PC-3 (cell line): ENCODE measurements at regions not wholly inside any gene's neighbourhood (a gene's known extent, or its start where the extent isn't known, plus 50 kb on each side); places are given as distances from the start of the nearest gene placed in this dataset.

Experiments
- ATAC-seq: fragments of 200-7000 bp; cut with Tn5 transposase; 2 replicates; pipeline ENCODE4 v1.9.1; 2020; ENCODE audit warnings: mild to moderate bottlenecking, moderate library complexity
- BruUV-seq: library from RNA; stranded (reverse); fragments of 400-500 nt; replicated peaks from 2 replicates; lab custom pipeline; 2021; lab: Mats Ljungman, UMichigan
- CTCF ChIA-PET: fragments of 300-600 bp; sonication (Branson Sonifier 250); formaldehyde crosslinking; loops from one replicate; lab custom pipeline; 2022; ENCODE audit warnings: antibody characterized with exemption; lab: Charles Lee
- POLR2A ChIA-PET: fragments of 300-600 bp; sonication (Branson Sonifier 250); formaldehyde crosslinking; loops from one replicate; lab custom pipeline; 2022; ENCODE audit warnings: antibody characterized with exemption; ENCODE audit not compliant: unreplicated experiment; lab: Charles Lee
- DNase-seq: peaks from one replicate; pipeline ENCODE4 v3.0.0-alpha.2; 2015
- H2AFZ ChIP-seq: fragments of 300-600 bp; sonication (generic); 2 replicates; pipeline ENCODE4 v1.6.0; 2016; ENCODE audit warnings: antibody characterized with exemption, low read length
- H3F3A ChIP-seq: fragments of 300-600 bp; sonication (generic); one replicate; pipeline ENCODE4 v1.6.0; 2017; ENCODE audit warnings: antibody characterized with exemption, low read length, control low read depth, mild to moderate bottlenecking; ENCODE audit not compliant: unreplicated experiment
- H3K27ac ChIP-seq: fragments of 300-600 bp; sonication (generic); 2 replicates; pipeline ENCODE4 v1.5.1; 2016; ENCODE audit warnings: mild to moderate bottlenecking, low read length
- H3K27me3 ChIP-seq: fragments of 300-600 bp; sonication (generic); 2 replicates; pipeline ENCODE4 v1.6.1; 2016; ENCODE audit warnings: low read length, mixed read lengths
- H3K36me3 ChIP-seq: fragments of 300-600 bp; sonication (generic); 2 replicates; pipeline ENCODE4 v1.6.1; 2016; ENCODE audit warnings: low read depth, mixed run types, low read length, mixed read lengths
- H3K4me1 ChIP-seq: fragments of 300-600 bp; sonication (generic); 2 replicates; pipeline ENCODE4 v1.5.1; 2016; ENCODE audit warnings: low read length; ENCODE audit not compliant: insufficient read depth
- H3K4me2 ChIP-seq: fragments of 300-600 bp; sonication (generic); 2 replicates; pipeline ENCODE4 v1.6.0; 2016; ENCODE audit warnings: low read length
- H3K4me3 ChIP-seq: fragments of 300-600 bp; sonication (generic); 2 replicates; pipeline ENCODE4 v1.5.1; 2016; ENCODE audit warnings: mild to moderate bottlenecking, low read length, mixed read lengths
- H3K79me2 ChIP-seq: fragments of 300-600 bp; sonication (generic); 2 replicates; pipeline ENCODE4 v1.6.1; 2017; ENCODE audit warnings: low read length, mixed read lengths
- H3K9ac ChIP-seq: fragments of 300-600 bp; sonication (generic); 2 replicates; pipeline ENCODE4 v1.6.0; 2016; ENCODE audit warnings: mild to moderate bottlenecking, low read length
- H3K9me2 ChIP-seq: fragments of 300-600 bp; sonication (generic); replicated peaks from 2 replicates; pipeline ENCODE4 v1.6.1; 2016; ENCODE audit warnings: mixed run types, low read length, mixed read lengths
- H3K9me3 ChIP-seq: fragments of 300-600 bp; sonication (generic); 2 replicates; pipeline ENCODE4 v1.6.1; 2016; ENCODE audit warnings: low read length, mixed read lengths
- H4K20me1 ChIP-seq: fragments of 300-600 bp; sonication (generic); 2 replicates; pipeline ENCODE4 v1.6.1; 2016; ENCODE audit warnings: low read length, mixed read lengths
- EZH2 ChIP-seq: fragments of 300-600 bp; sonication (generic); IDR thresholded peaks from one replicate; pipeline ENCODE4 v1.6.1; 2017; ENCODE audit warnings: antibody characterized with exemption, mild to moderate bottlenecking, low read length; ENCODE audit not compliant: unreplicated experiment
- EZH2phosphoT487 ChIP-seq: fragments of 300-600 bp; sonication (generic); IDR thresholded peaks from 2 replicates; pipeline ENCODE4 v1.6.1; 2018; ENCODE audit warnings: mild to moderate bottlenecking, antibody characterized with exemption, low read length, borderline replicate concordance
- intact Hi-C: fragments of 100-400 bp; cut with micrococcal nuclease; formaldehyde crosslinking; loops from 2 replicates; pipeline ENCODE4 v1.9.0; 2023
- TF ChIP-seq, protein P1 (sequence below): fragments of 300-600 bp; sonication (generic); conservative IDR thresholded peaks from 2 replicates; pipeline ENCODE4 v1.5.1; 2017; ENCODE audit warnings: antibody characterized with exemption, low read depth, mild to moderate bottlenecking, low read length

DNA sequence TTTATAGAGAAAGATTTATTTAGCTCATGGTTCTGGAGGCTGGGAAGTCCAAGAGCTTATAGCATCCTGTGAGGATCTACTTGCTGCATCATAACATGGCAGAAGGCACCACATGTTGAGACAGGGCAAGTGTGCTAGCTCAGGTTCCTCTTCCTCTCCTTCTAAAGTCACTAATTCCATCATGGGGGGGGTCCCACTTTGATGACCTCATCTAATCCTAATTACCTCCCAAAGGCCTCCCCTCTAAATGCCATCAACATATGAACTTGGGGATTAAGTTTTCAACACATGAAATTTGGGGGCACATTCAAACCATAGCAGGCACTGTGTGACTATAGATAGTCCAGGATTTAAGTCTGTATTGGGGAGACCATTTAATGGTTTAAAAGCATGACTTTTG lies 297.1 kb upstream of the ROPN1 start:
- POLR2A ChIA-PET: no interaction called here
- intact Hi-C loops: no loop called here
- Histone ChIP-seq H3K4me1 (no peaks in the 10 kb centered on the region; the same call in 1 of the 2 replicates), H3K9me2 (no peaks in the 10 kb centered on the region), H2AFZ (no peak overlapping the region), H3K27ac (no peak overlapping the region), H3K9me3 (no peaks in the 10 kb centered on the region), H4K20me1 (no peaks in the 10 kb centered on the region), H3K79me2 (no peaks in the 10 kb centered on the region), H3F3A (no peaks in the 10 kb centered on the region), H3K27me3 (peaks cover 50% of the 10 kb centered on the region), H3K4me2 (no peak overlapping the region), H3K4me3 (no peak overlapping the region), H3K9ac (no peak overlapping the region), H3K36me3 (no peaks in the 10 kb centered on the region)
- TF ChIP-seq EZH2phosphoT487: no peak
- TF ChIP-seq EZH2: no peak
- TF ChIP-seq, protein P1, sequence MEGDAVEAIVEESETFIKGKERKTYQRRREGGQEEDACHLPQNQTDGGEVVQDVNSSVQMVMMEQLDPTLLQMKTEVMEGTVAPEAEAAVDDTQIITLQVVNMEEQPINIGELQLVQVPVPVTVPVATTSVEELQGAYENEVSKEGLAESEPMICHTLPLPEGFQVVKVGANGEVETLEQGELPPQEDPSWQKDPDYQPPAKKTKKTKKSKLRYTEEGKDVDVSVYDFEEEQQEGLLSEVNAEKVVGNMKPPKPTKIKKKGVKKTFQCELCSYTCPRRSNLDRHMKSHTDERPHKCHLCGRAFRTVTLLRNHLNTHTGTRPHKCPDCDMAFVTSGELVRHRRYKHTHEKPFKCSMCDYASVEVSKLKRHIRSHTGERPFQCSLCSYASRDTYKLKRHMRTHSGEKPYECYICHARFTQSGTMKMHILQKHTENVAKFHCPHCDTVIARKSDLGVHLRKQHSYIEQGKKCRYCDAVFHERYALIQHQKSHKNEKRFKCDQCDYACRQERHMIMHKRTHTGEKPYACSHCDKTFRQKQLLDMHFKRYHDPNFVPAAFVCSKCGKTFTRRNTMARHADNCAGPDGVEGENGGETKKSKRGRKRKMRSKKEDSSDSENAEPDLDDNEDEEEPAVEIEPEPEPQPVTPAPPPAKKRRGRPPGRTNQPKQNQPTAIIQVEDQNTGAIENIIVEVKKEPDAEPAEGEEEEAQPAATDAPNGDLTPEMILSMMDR: no peak
- CTCF ChIA-PET: no interaction called here
- no TSS peak for BruUV-seq
- DNase-seq: no peak
- ATAC-seq: no peak

DNA sequence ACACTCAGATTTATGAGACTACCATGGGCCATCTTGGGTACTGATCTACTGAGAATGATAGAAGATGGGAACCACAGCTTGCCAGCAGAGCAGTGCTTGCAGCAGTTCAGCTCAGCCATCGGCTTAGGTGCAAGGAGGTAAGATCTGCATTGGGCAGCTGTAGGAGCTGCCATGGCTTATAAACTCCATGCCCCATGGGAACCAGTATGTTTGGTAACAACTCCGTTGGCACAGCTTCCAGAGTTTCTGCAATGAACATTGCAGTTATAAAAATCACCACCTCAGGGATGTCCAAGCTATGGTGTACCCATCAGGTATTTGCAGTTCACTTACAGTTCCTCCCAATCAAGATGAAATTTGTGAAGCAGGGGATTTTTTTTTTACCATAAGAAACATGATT lies 299.1 kb upstream of the ROPN1 start:
- Histone ChIP-seq H3K27me3 (peaks cover 43% of the 10 kb centered on the region), H3K36me3 (no peaks in the 10 kb centered on the region), H3K4me2 (no peak overlapping the region), H3K79me2 (no peaks in the 10 kb centered on the region), H3K4me3 (no peak overlapping the region), H3K4me1 (no peaks in the 10 kb centered on the region; the same call in 1 of the 2 replicates), H3K9ac (no peak overlapping the region), H2AFZ (no peak overlapping the region), H3K9me2 (no peaks in the 10 kb centered on the region), H3K9me3 (no peaks in the 10 kb centered on the region), H4K20me1 (no peaks in the 10 kb centered on the region), H3K27ac (no peak overlapping the region), H3F3A (no peaks in the 10 kb centered on the region)
- DNase-seq (no peak), ATAC-seq (no peak)
- intact Hi-C loops: no loop called here
- CTCF ChIA-PET: no interaction called here
- POLR2A ChIA-PET: no interaction called here
- TF ChIP-seq EZH2phosphoT487: no peak
- no peak for TF ChIP-seq EZH2
- TF ChIP-seq, protein P1: no peak
- no TSS peak for BruUV-seq

DNA sequence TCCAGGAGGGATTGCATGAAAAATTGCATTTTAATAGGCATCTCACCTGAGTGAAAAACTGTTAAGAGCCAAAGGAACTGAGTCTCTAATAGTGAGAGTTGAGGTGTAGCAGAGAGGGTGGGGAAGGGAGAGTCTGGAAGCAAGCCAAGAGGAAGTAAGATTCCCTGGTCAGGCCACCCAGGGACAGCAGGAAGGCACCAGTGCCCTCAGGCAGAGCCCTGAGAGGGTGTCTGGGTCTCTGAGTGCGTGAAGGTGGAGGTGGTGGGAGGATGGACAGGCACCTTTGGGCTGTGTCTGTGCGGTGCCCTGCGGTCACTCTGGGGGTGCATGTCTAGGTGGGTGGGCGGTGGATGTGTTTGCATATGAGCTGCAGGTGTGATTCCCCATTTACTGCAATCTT lies 300.4 kb upstream of the ROPN1 start:
- no peaks in the 10 kb centered on the region; the same call in 1 of the 2 replicates for H3K4me1 ChIP-seq
- intact Hi-C loops: no loop called here
- H4K20me1 ChIP-seq: no peaks in the 10 kb centered on the region
- ChIA-PET POLR2A (no interaction called here), CTCF (no interaction called here)
- no peak overlapping the region for H3K27ac ChIP-seq
- TF ChIP-seq, protein P1: no peak
- TF ChIP-seq EZH2phosphoT487: no peak
- no peak for TF ChIP-seq EZH2
- H3K9me3 ChIP-seq: no peaks in the 10 kb centered on the region
- H3K9ac ChIP-seq: no peak overlapping the region
- no peak overlapping the region for H3K4me3 ChIP-seq
- no peak overlapping the region for H3K4me2 ChIP-seq
- no peaks in the 10 kb centered on the region for H3K79me2 ChIP-seq
- ATAC-seq (no peak), DNase-seq (peak; percentile 12)
- no TSS peak for BruUV-seq
- no peaks in the 10 kb centered on the region for H3K9me2 ChIP-seq
- no peaks in the 10 kb centered on the region for H3F3A ChIP-seq
- no peak overlapping the region for H2AFZ ChIP-seq
- no peaks in the 10 kb centered on the region for H3K36me3 ChIP-seq
- peaks cover 44% of the 10 kb centered on the region for H3K27me3 ChIP-seq
